ENCODE measurements at regions not wholly inside any gene's neighbourhood (a gene's known extent, or its start where the extent isn't known, plus 50 kb on each side); places are given as distances from the start of the nearest gene placed in this dataset.

DNA sequence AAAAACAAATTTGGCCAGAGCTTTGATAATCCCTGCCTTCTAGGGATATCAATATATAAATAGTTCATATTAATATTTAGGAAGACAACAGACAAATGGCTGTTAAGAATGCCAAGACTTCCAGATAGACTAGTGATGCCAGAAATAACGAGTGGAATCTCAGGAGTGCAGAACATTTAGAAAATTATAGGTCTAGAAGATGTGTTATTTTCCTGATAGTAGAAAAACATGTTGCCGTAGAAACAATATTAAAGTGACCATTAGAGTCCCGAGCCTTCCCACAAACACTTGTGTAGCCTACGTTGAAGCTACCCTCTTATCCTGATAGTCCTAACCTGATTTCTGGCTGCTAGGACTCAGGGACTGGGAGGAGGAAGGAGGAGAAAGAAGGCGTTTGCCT is 54.3 kb upstream of the ITGA6 start:
- DNase-seq (ENCODE audit: low spot score), result no peak
- intact Hi-C loops (cut with DNase I), result no loop called here

- intact Hi-C loops (cut with DNase I), result no loop called here
- DNase-seq (ENCODE audit: low spot score), result no peak
These were observed 53.6 kb upstream of the ITGA6 start for GRCh38 chr2:172373766-172374165.

DNA sequence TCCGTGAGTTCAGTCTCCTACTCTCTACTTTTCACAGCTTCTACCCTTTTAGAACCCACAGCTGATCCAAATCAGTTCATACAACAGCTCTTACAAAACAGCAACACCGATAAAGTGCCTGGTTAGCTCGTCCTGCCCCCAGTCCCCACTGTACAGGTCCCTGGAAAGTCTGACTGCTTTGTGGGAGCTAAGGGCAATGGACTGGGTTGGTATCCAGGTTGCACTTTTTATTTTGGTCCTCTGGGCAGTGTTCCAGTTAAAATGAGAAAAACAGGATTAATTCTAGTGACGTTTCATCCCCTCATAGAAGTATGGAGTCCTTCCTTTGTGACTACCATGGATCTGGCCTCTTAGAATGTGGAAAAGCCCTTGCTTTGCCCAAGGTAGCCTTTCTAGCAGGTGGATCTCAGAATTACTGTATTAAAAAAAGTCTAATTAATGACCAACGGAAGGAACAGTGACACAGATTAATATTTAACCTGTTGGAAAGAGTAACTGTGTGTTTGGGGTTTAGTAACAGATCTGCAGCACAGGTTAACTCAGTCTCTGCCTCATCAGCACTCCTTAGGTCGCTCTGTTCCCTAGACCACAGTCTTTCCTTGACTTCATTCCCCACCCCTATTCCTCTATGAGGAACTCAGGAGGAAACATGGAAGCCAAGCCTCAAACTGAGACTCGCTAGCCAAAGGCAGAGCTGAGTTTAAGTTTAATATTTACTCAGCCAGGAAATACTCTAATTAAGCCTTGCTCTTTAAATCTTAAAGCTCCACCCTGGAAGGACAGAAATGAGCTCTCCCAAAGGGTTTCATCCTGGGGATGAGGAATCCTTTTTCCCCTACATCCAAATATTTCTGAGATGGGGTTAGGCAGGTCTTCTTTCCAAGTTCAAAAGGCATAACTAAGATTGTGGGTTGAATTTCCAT is 52.8 kb upstream of the ITGA6 start:
- no peak for DNase-seq (ENCODE audit: low spot score)
- intact Hi-C loops (cut with DNase I), result no loop called here

GRCh38 chr2:172375251-172375650 is 52.1 kb upstream of the ITGA6 start:
- DNase-seq (ENCODE audit: low spot score), result no peak
- intact Hi-C loops (cut with DNase I), result no loop called here

GRCh38 chr2:172376016-172376415 is 51.4 kb upstream of the ITGA6 start:
- intact Hi-C loops (cut with DNase I), result no loop called here
- no peak for DNase-seq (ENCODE audit: low spot score)

DNA sequence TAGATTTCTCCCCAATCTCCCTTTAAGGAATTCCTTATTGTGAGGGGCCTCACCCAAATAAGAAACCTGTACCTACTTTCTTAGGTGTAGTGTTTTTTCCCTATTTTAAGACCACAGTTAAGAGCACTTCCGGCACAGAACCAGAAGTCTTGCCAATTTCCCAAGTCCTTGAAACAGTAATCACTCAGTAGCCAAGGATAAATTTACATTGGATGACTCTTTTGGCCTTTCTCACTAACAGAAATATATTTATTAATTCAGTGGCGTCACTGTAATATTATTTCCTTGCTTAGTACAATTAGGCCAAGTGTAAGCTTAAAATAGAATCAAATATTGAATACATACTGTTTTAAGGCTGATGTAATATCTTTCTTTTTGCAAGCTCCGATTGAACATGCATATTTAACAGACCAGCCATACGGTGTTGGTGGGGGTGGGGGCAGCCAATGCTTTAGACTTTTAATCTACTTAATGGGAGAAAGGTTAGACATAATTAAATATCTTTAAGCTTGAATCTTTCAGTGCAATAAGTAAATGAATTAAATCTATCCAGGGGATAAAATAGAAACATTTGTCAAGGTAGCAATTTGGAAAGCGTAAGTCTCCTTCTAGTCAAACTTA is 50.8 kb upstream of the ITGA6 start:
- intact Hi-C loops (cut with DNase I), result no loop called here

DNA sequence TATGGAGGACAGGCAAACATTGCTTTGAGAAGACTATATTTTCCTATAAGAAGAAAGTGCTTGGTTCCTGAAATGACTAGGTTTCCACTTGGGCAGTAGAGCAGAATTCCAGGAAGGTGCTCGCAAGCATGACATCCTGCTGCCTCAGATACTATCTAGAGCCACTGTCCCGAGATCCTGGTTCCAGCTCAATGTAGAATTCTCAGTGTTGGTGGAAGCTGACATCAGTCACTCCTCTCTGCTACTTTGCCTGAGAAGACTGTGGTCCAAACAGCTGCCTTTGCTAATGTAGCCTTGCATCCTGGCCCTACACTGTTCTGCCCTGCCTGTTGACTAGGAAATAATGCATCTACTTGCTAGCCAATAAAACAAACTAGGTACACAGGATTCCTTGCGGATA is 50.0 kb upstream of the ITGA6 start:
- intact Hi-C loops (cut with DNase I), result no loop called here
- DNase-seq (ENCODE audit: low spot score), result no peak

More for the DNA sequence above, 50.8 kb upstream of the ITGA6 start:
- DNase-seq (ENCODE audit: low spot score), result no peak
